GM06990 (cell line): ENCODE measurements at regions not wholly inside any gene's neighbourhood (a gene's known extent, or its start where the extent isn't known, plus 50 kb on each side); places are given as distances from the start of the nearest gene placed in this dataset.

Experiments used
- DNase-seq: peaks from one replicate; pipeline ENCODE4 v3.0.0-alpha.2; 2011; ENCODE audit not compliant: insufficient read length; ENCODE audit errors: extremely low read depth
- H3K27me3 ChIP-seq: replicated peaks from 2 replicates; pipeline ENCODE4 v1.6.0; 2011; ENCODE audit warnings: low read length; ENCODE audit not compliant: control insufficient read depth, insufficient read depth
- H3K36me3 ChIP-seq: 2 replicates; pipeline ENCODE4 v1.5.1; 2011; ENCODE audit warnings: low read length; ENCODE audit not compliant: control insufficient read depth, insufficient read depth
- H3K4me3 ChIP-seq: replicated peaks from 2 replicates; pipeline ENCODE4 v1.5.1; 2011; ENCODE audit warnings: low read depth, mild to moderate bottlenecking, control low read depth, low read length
- TF ChIP-seq, protein P1 (sequence below): IDR thresholded peaks from 2 replicates; pipeline ENCODE4 v1.5.1; 2011; ENCODE audit warnings: low read length, control low read depth, mild to moderate bottlenecking, inconsistent platforms; ENCODE audit not compliant: insufficient read depth, poor library complexity, severe bottlenecking

DNA sequence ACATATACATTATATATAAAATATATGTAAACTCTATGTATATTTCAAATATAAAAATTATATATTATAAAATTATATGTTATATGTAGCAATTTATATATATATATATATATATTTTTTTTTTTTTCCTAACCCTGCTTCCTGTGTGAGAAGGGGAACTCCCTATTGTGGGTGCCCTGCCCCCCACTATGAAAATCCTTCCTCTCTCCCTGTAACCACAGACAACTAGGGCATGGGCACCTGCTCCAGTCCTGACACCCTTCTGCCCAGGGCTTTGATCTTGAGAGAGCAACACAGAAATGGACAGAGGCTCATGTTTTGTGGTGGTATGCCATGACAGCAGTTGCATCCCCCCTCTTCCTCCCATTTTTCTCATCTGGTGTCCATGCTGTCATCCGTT lies 148.7 kb upstream of the IL12B start:
- no peak for DNase-seq
- Histone ChIP-seq H3K36me3 (no peaks in the 10 kb centered on the region), H3K27me3 (no peaks in the 10 kb centered on the region), H3K4me3 (no peak overlapping the region)
- TF ChIP-seq, protein P1, sequence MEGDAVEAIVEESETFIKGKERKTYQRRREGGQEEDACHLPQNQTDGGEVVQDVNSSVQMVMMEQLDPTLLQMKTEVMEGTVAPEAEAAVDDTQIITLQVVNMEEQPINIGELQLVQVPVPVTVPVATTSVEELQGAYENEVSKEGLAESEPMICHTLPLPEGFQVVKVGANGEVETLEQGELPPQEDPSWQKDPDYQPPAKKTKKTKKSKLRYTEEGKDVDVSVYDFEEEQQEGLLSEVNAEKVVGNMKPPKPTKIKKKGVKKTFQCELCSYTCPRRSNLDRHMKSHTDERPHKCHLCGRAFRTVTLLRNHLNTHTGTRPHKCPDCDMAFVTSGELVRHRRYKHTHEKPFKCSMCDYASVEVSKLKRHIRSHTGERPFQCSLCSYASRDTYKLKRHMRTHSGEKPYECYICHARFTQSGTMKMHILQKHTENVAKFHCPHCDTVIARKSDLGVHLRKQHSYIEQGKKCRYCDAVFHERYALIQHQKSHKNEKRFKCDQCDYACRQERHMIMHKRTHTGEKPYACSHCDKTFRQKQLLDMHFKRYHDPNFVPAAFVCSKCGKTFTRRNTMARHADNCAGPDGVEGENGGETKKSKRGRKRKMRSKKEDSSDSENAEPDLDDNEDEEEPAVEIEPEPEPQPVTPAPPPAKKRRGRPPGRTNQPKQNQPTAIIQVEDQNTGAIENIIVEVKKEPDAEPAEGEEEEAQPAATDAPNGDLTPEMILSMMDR = no peak

DNA sequence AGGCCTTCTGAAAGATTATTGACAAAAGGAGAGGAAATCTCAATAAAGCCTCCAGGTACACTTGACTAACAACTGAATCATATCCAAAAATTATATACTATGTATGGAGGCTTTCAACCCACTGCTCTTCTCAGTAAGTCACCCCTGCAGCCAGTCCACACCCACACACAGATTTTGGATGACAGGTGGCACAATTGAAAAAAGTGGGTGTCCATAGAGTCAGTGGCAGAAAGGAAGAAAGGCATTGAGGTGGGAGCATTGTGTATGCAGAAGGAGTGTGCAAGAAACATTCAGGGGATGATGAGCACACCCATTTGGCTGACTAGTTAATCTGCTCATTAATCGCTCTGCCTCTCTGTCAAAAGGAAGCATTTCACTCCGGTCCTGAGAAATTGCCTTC lies 150.6 kb upstream of the IL12B start:
- H3K36me3 ChIP-seq = no peaks in the 10 kb centered on the region
- no peaks in the 10 kb centered on the region for H3K27me3 ChIP-seq

DNA sequence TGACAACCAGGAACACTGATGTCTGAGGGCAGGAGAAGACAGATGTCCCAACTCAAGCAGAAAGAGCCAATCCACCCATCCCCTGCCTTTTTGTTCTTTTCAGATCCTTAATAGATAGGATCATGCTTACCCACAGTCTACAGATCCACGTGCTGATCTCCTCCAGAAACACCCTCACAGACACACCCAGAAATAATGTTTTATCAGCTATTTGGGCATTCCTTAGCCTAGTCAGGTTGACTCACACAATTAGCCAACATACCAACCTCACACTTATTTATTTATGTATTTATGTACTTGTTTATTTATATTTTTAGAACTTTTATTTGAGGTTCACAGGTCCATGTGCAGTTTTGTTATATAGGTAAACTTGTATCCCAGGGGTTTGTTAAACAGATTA lies 151.5 kb upstream of the IL12B start:
- H3K27me3 ChIP-seq = no peaks in the 10 kb centered on the region
- H3K36me3 ChIP-seq = no peaks in the 10 kb centered on the region
- H3K4me3 ChIP-seq = no peak overlapping the region
- TF ChIP-seq, protein P1 = no peak
- no peak for DNase-seq

More for the DNA sequence above, 150.6 kb upstream of the IL12B start:
- TF ChIP-seq, protein P1 = no peak
- no peak overlapping the region for H3K4me3 ChIP-seq
- no peak for DNase-seq

GRCh38 chr5:159486836-159487235 lies 156.5 kb upstream of the IL12B start:
- Histone ChIP-seq H3K36me3 (no peaks in the 10 kb centered on the region), H3K27me3 (no peaks in the 10 kb centered on the region), H3K4me3 (no peak overlapping the region)
- no peak for DNase-seq
- TF ChIP-seq, protein P1 = no peak

- Histone ChIP-seq H3K4me3 (no peak overlapping the region), H3K27me3 (no peaks in the 10 kb centered on the region), H3K36me3 (no peaks in the 10 kb centered on the region)
- no peak for DNase-seq
- TF ChIP-seq, protein P1 = no peak
These were observed 158.2 kb upstream of the IL12B start for GRCh38 chr5:159488516-159488915.

DNA sequence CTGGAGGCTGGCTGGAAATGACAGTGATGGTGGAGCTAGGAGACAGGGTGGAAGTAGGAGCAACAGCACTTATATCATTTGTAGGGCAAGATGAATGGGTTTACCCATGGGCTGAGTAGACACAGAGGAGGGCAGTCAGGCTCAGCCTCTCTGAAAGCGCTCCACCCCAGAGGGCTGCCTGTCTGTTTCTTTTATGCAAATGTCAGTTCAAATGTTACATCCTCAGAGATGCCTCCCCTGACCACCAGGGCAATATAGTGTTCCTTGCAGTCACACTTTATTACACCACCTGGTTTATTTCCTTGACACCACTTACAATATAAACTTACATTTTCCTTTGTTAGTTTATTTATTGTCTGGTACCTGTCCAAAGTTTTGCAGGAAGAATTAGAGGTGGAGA lies 159.5 kb upstream of the IL12B start:
- no peak for DNase-seq
- H3K27me3 ChIP-seq = no peaks in the 10 kb centered on the region
- no peaks in the 10 kb centered on the region for H3K36me3 ChIP-seq
- TF ChIP-seq, protein P1 = no peak
- H3K4me3 ChIP-seq = no peak overlapping the region
